ENCODE measurements at regions not wholly inside any gene's neighbourhood (a gene's known extent, or its start where the extent isn't known, plus 50 kb on each side); places are given as distances from the start of the nearest gene placed in this dataset.

DNA sequence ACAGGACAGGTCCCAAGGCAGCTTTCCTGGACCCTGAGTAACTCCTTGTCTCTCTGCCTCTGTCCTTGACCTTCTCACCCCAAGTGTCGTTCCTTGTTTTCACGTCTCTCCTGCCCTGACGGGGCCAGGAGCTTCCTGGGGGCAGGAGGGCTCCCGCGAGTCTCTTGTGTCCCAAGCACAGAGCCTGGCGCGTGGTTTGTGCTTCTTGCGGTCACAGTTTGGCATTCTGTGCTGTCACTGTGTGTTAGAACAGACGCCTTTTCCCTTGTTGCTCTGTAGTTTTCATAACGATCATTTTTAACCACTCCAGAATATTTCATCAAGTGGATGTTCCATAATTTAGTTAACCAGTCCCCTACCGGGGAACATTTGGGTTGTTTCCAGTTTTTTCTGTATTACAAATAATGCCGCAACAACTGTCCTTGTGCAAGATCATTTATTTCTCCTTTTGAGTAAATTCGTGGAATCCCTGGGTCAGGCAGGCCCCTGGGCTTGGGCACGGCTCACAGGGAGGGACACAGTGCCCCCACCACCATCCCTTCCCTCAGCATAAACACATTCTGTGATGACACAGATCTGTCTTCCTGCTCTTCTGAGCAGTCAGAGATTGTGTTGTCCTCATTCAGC, 71.9 kb downstream of the TSPAN17 start:
- 50 to 58% methylated on average over 14 of the region's 14 CpGs for WGBS, 2 donors
- H3K4me3 ChIP-seq (ENCODE audit: low read depth, poor library complexity, severe bottlenecking): no peak overlapping the region
- TF ChIP-seq, protein P1, sequence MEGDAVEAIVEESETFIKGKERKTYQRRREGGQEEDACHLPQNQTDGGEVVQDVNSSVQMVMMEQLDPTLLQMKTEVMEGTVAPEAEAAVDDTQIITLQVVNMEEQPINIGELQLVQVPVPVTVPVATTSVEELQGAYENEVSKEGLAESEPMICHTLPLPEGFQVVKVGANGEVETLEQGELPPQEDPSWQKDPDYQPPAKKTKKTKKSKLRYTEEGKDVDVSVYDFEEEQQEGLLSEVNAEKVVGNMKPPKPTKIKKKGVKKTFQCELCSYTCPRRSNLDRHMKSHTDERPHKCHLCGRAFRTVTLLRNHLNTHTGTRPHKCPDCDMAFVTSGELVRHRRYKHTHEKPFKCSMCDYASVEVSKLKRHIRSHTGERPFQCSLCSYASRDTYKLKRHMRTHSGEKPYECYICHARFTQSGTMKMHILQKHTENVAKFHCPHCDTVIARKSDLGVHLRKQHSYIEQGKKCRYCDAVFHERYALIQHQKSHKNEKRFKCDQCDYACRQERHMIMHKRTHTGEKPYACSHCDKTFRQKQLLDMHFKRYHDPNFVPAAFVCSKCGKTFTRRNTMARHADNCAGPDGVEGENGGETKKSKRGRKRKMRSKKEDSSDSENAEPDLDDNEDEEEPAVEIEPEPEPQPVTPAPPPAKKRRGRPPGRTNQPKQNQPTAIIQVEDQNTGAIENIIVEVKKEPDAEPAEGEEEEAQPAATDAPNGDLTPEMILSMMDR (IDR thresholded peaks at IDR 0.05): no peak
- no peak for TF ChIP-seq POLR2A (IDR thresholded peaks at IDR 0.05)
- no peak for DNase-seq (ENCODE audit: low spot score in 2 of 2)
- intact Hi-C loops (cut with DNase I; ENCODE audit: low total_unique reads): no loop called here

DNA sequence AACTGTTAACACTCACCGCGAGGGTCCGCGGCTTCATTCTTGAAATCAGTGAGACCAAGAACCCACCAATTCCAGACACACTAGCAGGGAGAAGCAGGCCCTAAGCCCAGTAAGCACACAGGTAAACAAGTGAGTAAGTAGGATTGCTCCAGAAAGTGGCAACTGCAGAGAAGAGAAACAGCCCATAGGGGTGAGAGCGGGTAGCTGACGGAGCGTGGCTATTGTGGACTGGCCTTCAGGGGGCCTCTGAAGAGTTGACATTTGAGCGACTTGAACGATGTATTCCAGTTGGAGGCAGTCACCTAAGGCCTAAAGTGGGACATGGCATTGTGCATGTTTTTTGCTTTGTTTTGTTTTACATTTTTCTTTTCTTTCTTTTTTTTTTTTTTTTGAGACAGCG, 74.2 kb downstream of the TSPAN17 start:
- TF ChIP-seq POLR2A (IDR thresholded peaks at IDR 0.05): no peak
- TF ChIP-seq, protein P1 (IDR thresholded peaks at IDR 0.05): no peak
- H3K4me3 ChIP-seq (ENCODE audit: low read depth, poor library complexity, severe bottlenecking): no peak overlapping the region
- intact Hi-C loops (cut with DNase I; ENCODE audit: low total_unique reads): no loop called here
- no peak for DNase-seq (ENCODE audit: low spot score in 2 of 2)
- 84 to 87% methylated on average over 10 of the region's 10 CpGs for WGBS, 2 donors

DNA sequence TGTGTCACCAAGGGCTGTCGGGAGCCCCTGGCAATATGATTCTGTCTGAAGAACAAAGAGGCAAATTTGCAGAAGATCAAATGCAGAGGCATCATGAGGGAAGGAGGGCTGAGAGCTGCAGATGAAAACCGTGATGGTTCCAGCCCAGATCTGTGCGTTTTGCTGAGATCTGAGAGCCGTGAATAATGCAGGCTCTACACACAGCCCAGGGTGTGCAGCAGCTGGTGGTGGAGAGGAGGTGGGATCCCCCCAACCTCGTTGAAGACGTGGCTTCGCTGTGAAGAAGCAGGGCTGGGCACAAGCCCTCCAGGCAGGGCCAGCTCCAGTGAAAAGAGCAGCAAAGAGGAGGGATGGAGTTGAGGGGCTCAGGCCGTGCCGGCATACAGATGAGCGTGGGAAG, 75.5 kb downstream of the TSPAN17 start:
- WGBS, 2 donors: 36 to 37% methylated on average over 10 of the region's 10 CpGs
- intact Hi-C loops (cut with DNase I; ENCODE audit: low total_unique reads): no loop called here
- no peak overlapping the region for H3K4me3 ChIP-seq (ENCODE audit: low read depth, poor library complexity, severe bottlenecking)
- TF ChIP-seq, protein P1 (IDR thresholded peaks at IDR 0.05): no peak
- no peak for TF ChIP-seq POLR2A (IDR thresholded peaks at IDR 0.05)
- DNase-seq (ENCODE audit: low spot score in 2 of 2): no peak

DNA sequence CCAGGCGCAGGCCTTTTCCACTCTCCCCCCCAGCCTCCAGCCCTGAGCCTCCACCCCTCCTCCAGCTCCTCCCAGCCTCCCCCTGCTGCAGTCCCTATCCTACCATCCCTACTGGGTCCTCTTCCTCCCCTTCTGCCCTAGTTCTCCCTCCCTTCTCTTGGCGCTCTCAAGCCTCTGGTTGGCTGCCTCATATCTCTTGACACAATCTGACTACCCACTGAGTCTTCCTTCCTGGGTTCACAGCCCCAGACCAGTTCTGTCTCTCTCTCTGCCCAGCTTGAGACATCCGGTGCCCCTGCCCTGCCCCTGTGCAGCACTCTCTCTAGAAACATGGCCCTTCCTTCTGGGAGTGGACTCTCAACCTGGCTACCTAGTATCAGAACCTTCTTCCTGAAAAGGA, 76.2 kb downstream of the TSPAN17 start:
- TF ChIP-seq POLR2A (IDR thresholded peaks at IDR 0.05): no peak
- TF ChIP-seq, protein P1 (IDR thresholded peaks at IDR 0.05): no peak
- H3K4me3 ChIP-seq (ENCODE audit: low read depth, poor library complexity, severe bottlenecking): no peak overlapping the region
- intact Hi-C loops (cut with DNase I; ENCODE audit: low total_unique reads): no loop called here
- WGBS, 2 donors: 61 to 71% methylated on average over 3 of the region's 3 CpGs
- no peak for DNase-seq (ENCODE audit: low spot score in 2 of 2)

DNA sequence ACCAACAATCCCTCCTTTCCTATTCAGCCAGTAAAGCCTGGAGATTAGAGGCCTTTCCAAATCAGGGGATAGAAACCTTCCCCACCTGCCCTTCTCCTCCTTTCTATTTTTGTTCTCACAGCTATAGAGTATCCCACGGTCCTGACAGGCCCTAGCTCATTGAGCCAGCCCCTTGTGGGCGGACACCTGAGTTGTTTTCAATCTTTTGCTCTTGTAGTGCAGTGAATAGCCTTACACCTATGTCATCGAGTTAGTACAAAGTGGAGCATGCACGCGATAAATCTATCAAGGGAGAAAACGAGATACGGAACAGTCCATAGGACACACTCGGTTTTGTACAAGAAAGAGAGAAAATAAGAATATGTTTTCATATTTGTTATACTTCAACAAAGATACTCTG, 77.2 kb downstream of the TSPAN17 start:
- DNase-seq (ENCODE audit: low spot score in 2 of 2): no peak
- TF ChIP-seq POLR2A (IDR thresholded peaks at IDR 0.05): no peak
- TF ChIP-seq, protein P1 (IDR thresholded peaks at IDR 0.05): no peak
- WGBS, 2 donors: 64 to 71% methylated on average over 8 of the region's 8 CpGs
- intact Hi-C loops (cut with DNase I; ENCODE audit: low total_unique reads): no loop called here
- H3K4me3 ChIP-seq (ENCODE audit: low read depth, poor library complexity, severe bottlenecking): no peak overlapping the region
